NCI-H510A treated with DMSO at 0.1 percent for 48 hours (cell line): ENCODE measurements at regions not wholly inside any gene's neighbourhood (a gene's known extent, or its start where the extent isn't known, plus 50 kb on each side); places are given as distances from the start of the nearest gene placed in this dataset.
"Not testable (repeated sequence)": the region's sequence is repeated elsewhere in the genome, so short reads cannot be mapped to it uniquely, and the experiment has no call there.

Source experiments
- DNase-seq: peaks from one replicate; lab custom pipeline; 2025; lab: John Stamatoyannopoulos, UW

- no peak for DNase-seq
Observed at GRCh38 chr14:92223025-92223424, 99.9 kb upstream of the SLC24A4 start.

GRCh38 chr14:92224358-92224954, 98.5 kb upstream of the SLC24A4 start:
- DNase-seq = peak; percentile 5

GRCh38 chr14:92225731-92226130, 97.2 kb upstream of the SLC24A4 start:
- DNase-seq = no peak

- not testable (repeated sequence) for DNase-seq
Observed at GRCh38 chr14:92226166-92226565, 96.8 kb upstream of the SLC24A4 start.

- no peak for DNase-seq
Observed at GRCh38 chr14:92236243-92236900, 86.6 kb upstream of the SLC24A4 start.

GRCh38 chr14:92240658-92241057, 82.3 kb upstream of the SLC24A4 start:
- DNase-seq = no peak

GRCh38 chr14:92241966-92242595, 80.9 kb upstream of the SLC24A4 start:
- DNase-seq = no peak

- no peak for DNase-seq
Observed at GRCh38 chr14:92244805-92245204, 78.2 kb upstream of the SLC24A4 start.

- no peak for DNase-seq
Observed at GRCh38 chr14:92247341-92247740, 75.6 kb upstream of the SLC24A4 start.

- no peak for DNase-seq
Observed at GRCh38 chr14:92247947-92248346, 75.0 kb upstream of the SLC24A4 start.

GRCh38 chr14:92248696-92249095, 74.3 kb upstream of the SLC24A4 start:
- DNase-seq = no peak

- not testable (repeated sequence) for DNase-seq
Observed at GRCh38 chr14:92250366-92250765, 72.6 kb upstream of the SLC24A4 start.

- DNase-seq = no peak
Observed at GRCh38 chr14:92252323-92252722, 70.6 kb upstream of the SLC24A4 start.

GRCh38 chr14:92253381-92253894, 69.5 kb upstream of the SLC24A4 start:
- DNase-seq = no peak

- no peak for DNase-seq
Observed at GRCh38 chr14:92254786-92255185, 68.2 kb upstream of the SLC24A4 start.

- no peak for DNase-seq
Observed at GRCh38 chr14:92258934-92259333, 64.0 kb upstream of the SLC24A4 start.

GRCh38 chr14:92259613-92260357, 63.2 kb upstream of the SLC24A4 start:
- DNase-seq = no peak

- no peak for DNase-seq
Observed at GRCh38 chr14:92263681-92264080, 59.3 kb upstream of the SLC24A4 start.

- DNase-seq = no peak
Observed at GRCh38 chr14:92264195-92264594, 58.8 kb upstream of the SLC24A4 start.

- no peak for DNase-seq
Observed at GRCh38 chr14:92266216-92266615, 56.7 kb upstream of the SLC24A4 start.
